Neural progenitor cell (in vitro differentiated cells): ENCODE measurements at regions not wholly inside any gene's neighbourhood (a gene's known extent, or its start where the extent isn't known, plus 50 kb on each side); places are given as distances from the start of the nearest gene placed in this dataset.

Experiments used
- EZH2 ChIP-seq: fragments of 200-600 bp; sonication (generic); IDR thresholded peaks from 2 replicates; pipeline ENCODE4 v1.6.1; 2017; ENCODE audit warnings: antibody characterized with exemption, mild to moderate bottlenecking, moderate library complexity
- EZH2phosphoT487 ChIP-seq: fragments of 200-600 bp; sonication (generic); IDR thresholded peaks from 2 replicates; pipeline ENCODE4 v1.6.1; 2017; ENCODE audit warnings: antibody characterized with exemption
- TF ChIP-seq, protein P1 (sequence below): fragments of 200-600 bp; sonication (generic); IDR thresholded peaks from 2 replicates; pipeline ENCODE4 v1.5.1; 2017; ENCODE audit warnings: antibody characterized with exemption, mild to moderate bottlenecking

DNA sequence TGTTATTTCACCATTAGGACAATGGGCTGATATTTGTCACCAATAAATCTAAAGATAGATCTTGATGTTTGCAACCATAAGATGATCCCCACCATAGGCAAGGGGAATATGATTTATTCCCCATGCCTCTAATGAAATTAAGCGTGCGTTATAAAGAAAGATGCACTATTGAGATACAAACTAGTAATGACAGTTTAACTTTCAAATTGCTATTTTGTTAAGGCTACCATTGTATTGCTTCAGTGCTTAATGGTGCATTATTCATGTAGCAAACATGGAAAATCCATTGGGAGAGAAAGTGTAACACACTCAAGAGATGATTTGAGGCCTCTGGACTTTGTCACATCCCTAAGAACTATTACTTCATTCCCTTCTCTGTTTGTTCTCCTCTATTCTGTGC lies 108.9 kb upstream of the TRABD2B start:
- TF ChIP-seq, protein P1, sequence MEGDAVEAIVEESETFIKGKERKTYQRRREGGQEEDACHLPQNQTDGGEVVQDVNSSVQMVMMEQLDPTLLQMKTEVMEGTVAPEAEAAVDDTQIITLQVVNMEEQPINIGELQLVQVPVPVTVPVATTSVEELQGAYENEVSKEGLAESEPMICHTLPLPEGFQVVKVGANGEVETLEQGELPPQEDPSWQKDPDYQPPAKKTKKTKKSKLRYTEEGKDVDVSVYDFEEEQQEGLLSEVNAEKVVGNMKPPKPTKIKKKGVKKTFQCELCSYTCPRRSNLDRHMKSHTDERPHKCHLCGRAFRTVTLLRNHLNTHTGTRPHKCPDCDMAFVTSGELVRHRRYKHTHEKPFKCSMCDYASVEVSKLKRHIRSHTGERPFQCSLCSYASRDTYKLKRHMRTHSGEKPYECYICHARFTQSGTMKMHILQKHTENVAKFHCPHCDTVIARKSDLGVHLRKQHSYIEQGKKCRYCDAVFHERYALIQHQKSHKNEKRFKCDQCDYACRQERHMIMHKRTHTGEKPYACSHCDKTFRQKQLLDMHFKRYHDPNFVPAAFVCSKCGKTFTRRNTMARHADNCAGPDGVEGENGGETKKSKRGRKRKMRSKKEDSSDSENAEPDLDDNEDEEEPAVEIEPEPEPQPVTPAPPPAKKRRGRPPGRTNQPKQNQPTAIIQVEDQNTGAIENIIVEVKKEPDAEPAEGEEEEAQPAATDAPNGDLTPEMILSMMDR: no peak
- no peak for TF ChIP-seq EZH2
- no peak for TF ChIP-seq EZH2phosphoT487
